Right lobe of liver (tissue), 6 donors: ENCODE measurements at regions not wholly inside any gene's neighbourhood (a gene's known extent, or its start where the extent isn't known, plus 50 kb on each side); places are given as distances from the start of the nearest gene placed in this dataset.

Experiments
- ATAC-seq, 4 donors: fragments of 200-7000 bp; cut with Tn5 transposase; one replicate each; pipeline ENCODE4 v1.9.1; 2020; ENCODE audit warnings: mild to moderate bottlenecking in 4 of 4, moderate library complexity in 4 of 4
- DNase-seq, 3 donors: peaks; one replicate each; pipeline ENCODE4 v3.0.0-alpha.2; 2020
- H3K27ac ChIP-seq, 3 donors: fragments of 200-600 bp; one replicate each; pipeline ENCODE4 v1.8.0; 2022
- H3K27me3 ChIP-seq, 2 donors: fragments of 200-600 bp; one replicate each; pipeline ENCODE4 v1.8.0; 2022
- H3K36me3 ChIP-seq, 4 donors: fragments of 200-600 bp; sonication (generic) in 1 of 4; one replicate each; pipeline versions ENCODE4 v1.5.1 to v1.8.0; 2017 to 2022; ENCODE audit warnings: control low read depth in 1 of 4
- H3K4me1 ChIP-seq, 4 donors: fragments of 200-600 bp; sonication (generic) in 1 of 4; one replicate each; pipeline versions ENCODE4 v1.5.1 to v1.8.0; 2017 to 2022; ENCODE audit warnings: control low read depth in 1 of 4
- H3K4me3 ChIP-seq, 3 donors: fragments of 200-600 bp; one replicate each; pipeline ENCODE4 v1.8.0; 2022
- H3K9me3 ChIP-seq, 4 donors: fragments of 200-600 bp; sonication (generic) in 1 of 4; one replicate each; pipeline versions ENCODE4 v1.5.1 to v1.8.0; 2017 to 2022; ENCODE audit warnings: control low read depth in 1 of 4
- CTCF ChIP-seq, 4 donors: fragments of 200-600 bp in 3 of 4; fragments of 450-650 bp in 1 of 4; IDR thresholded peaks; one replicate each; pipeline versions ENCODE4 v1.5.1 to v1.8.0; 2016 to 2022; ENCODE audit warnings: antibody characterized with exemption in 4 of 4, mild to moderate bottlenecking in 2 of 4
- POLR2A ChIP-seq: fragments of 450-650 bp; IDR thresholded peaks from one replicate; pipeline ENCODE4 v1.6.1; 2017; ENCODE audit warnings: antibody characterized with exemption, mild to moderate bottlenecking
- WGBS: methylation state at CpG from one replicate; pipeline ENCODE4 v1.1.6; 2018; ENCODE audit warnings: low coverage, low lambda C conversion rate; ENCODE audit not compliant: insufficient coverage; ENCODE audit errors: missing lambda C conversion rate; 5-methylcytosine and 5-hydroxymethylcytosine counted together
- intact Hi-C, 2 donors: fragments of 100-400 bp; cut with DNase I; formaldehyde crosslinking; loops; one replicate each; pipeline versions ENCODE4 v1.11.2 to v1.14.1; 2022
- donor health status: DM: no; HTN: yes; CAD: no.
- donor health status: DM: no; HTN: no; CAD: no.
- donor health status: DM: no; HTN: no; CAD: no.
- donor health status: DM: no; HTN: yes; CAD: no.
- donor health status: DM: no; HTN: yes; CAD: no.

- Histone ChIP-seq H3K4me3 (no peak overlapping the region), H3K27me3 (no peaks in the 10 kb centered on the region), H3K9me3 (no peaks in the 10 kb centered on the region), H3K36me3 (no peaks in the 10 kb centered on the region), H3K4me1 (peaks cover 0 to 16% (median 4%) of the 10 kb centered on the region in 4 donors), H3K27ac (no peak overlapping the region)
- DNase-seq = no peak
- WGBS = 75% methylated on average over 5 of the region's 5 CpGs
- no peak for ATAC-seq
- intact Hi-C loops = no loop called here
- TF ChIP-seq POLR2A (no peak), CTCF (IDR thresholded peaks at IDR 0.05) (no peak)
Measured at GRCh38 chr2:175576875-175577274, 395.4 kb upstream of the ATP5MC3 start.

GRCh38 chr2:175576270-175576669, 394.8 kb upstream of the ATP5MC3 start:
- ATAC-seq (no peak), DNase-seq (no peak)
- intact Hi-C loops = no loop called here
- Histone ChIP-seq H3K4me1 (peaks cover 0 to 16% (median 4%) of the 10 kb centered on the region in 4 donors), H3K4me3 (no peak overlapping the region), H3K36me3 (no peaks in the 10 kb centered on the region), H3K27ac (no peak overlapping the region), H3K9me3 (no peaks in the 10 kb centered on the region), H3K27me3 (no peaks in the 10 kb centered on the region)
- no peak for TF ChIP-seq POLR2A
- TF ChIP-seq CTCF (IDR thresholded peaks at IDR 0.05) = no peak
- 69% methylated on average over 2 of the region's 2 CpGs for WGBS

- H3K27me3 ChIP-seq = no peaks in the 10 kb centered on the region
- no peak overlapping the region for H3K4me3 ChIP-seq
- H3K27ac ChIP-seq = no peak overlapping the region
- H3K36me3 ChIP-seq = no peaks in the 10 kb centered on the region
- intact Hi-C loops = no loop called here
- TF ChIP-seq CTCF (IDR thresholded peaks at IDR 0.05) = no peak
- no peak for TF ChIP-seq POLR2A
- H3K4me1 ChIP-seq = peaks cover 0 to 16% (median 4%) of the 10 kb centered on the region in 4 donors
- DNase-seq (no peak), ATAC-seq (no peak)
- 52% methylated on average over 11 of the region's 12 CpGs for WGBS
- H3K9me3 ChIP-seq = no peaks in the 10 kb centered on the region
Measured at GRCh38 chr2:175575346-175576258, 394.1 kb upstream of the ATP5MC3 start.

- ATAC-seq = no peak
- DNase-seq = no peak
- TF ChIP-seq POLR2A (no peak), CTCF (IDR thresholded peaks at IDR 0.05) (no peak)
- Histone ChIP-seq H3K4me3 (no peak overlapping the region), H3K27ac (no peak overlapping the region), H3K36me3 (no peaks in the 10 kb centered on the region), H3K4me1 (peaks cover 0 to 14% (median 4%) of the 10 kb centered on the region in 4 donors), H3K27me3 (no peaks in the 10 kb centered on the region), H3K9me3 (no peaks in the 10 kb centered on the region)
- intact Hi-C loops = no loop called here
- WGBS = 84% methylated on average over 3 of the region's 3 CpGs
Measured at GRCh38 chr2:175574069-175574468, 392.6 kb upstream of the ATP5MC3 start.
